Fibroblast of the aortic adventitia (primary cell): ENCODE measurements at regions not wholly inside any gene's neighbourhood (a gene's known extent, or its start where the extent isn't known, plus 50 kb on each side); places are given as distances from the start of the nearest gene placed in this dataset.

Experiments used
- DNase-seq: peaks from one replicate; pipeline ENCODE4 v3.0.0-alpha.2; 2010; ENCODE audit warnings: low read depth
- H3K4me3 ChIP-seq: 2 replicates; pipeline ENCODE4 v1.5.1; 2011; ENCODE audit warnings: low read depth, mild to moderate bottlenecking, control low read depth, low read length, moderate library complexity
- TF ChIP-seq, protein P1 (sequence below): IDR thresholded peaks from 2 replicates; pipeline ENCODE4 v1.5.1; 2011; ENCODE audit warnings: mild to moderate bottlenecking, low read length, control low read depth, inconsistent platforms; ENCODE audit not compliant: insufficient read depth

DNA sequence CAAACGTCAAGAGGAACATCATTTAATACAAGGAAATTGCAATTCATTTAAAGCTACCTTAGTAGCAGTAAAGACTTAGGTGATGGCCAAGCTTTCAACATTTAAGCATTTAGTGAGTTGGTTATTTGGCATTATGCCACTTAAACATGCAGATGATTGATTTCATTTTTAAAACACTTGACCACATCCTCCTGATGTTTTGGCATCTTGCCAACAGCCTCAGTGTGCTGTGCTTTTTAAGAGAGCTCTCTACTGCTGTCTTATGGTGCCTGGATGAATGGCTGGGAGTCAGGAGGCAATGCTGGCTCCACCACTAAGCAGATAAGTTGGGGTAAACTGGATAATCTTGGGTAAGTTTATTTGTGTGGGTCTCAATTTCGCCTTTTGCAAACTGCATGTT is 364.5 kb downstream of the MAN2A1 start:
- H3K4me3 ChIP-seq = no peak overlapping the region
- DNase-seq = peak; percentile 37
- TF ChIP-seq, protein P1, sequence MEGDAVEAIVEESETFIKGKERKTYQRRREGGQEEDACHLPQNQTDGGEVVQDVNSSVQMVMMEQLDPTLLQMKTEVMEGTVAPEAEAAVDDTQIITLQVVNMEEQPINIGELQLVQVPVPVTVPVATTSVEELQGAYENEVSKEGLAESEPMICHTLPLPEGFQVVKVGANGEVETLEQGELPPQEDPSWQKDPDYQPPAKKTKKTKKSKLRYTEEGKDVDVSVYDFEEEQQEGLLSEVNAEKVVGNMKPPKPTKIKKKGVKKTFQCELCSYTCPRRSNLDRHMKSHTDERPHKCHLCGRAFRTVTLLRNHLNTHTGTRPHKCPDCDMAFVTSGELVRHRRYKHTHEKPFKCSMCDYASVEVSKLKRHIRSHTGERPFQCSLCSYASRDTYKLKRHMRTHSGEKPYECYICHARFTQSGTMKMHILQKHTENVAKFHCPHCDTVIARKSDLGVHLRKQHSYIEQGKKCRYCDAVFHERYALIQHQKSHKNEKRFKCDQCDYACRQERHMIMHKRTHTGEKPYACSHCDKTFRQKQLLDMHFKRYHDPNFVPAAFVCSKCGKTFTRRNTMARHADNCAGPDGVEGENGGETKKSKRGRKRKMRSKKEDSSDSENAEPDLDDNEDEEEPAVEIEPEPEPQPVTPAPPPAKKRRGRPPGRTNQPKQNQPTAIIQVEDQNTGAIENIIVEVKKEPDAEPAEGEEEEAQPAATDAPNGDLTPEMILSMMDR = no peak

DNA sequence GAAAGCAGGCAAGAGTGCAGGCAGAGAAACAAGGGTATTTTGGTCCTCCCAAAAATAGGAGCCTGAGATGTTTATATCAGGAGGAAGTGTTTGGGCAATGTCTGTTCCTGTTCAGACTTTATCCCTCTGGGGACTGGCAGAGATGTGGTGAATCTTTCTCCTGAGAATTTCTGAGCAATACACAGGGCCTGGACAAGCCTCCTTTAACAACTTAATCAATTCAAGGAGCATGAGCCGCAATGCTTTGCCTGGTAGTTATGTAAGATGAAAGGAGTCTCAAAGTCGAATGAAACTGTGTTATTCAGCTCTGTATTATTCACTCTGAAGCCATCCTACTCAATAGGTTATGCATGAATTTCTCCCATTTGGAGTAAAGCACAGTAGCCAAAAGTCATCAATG is 365.6 kb downstream of the MAN2A1 start:
- DNase-seq = no peak
- H3K4me3 ChIP-seq = no peak overlapping the region
- TF ChIP-seq, protein P1 = no peak

DNA sequence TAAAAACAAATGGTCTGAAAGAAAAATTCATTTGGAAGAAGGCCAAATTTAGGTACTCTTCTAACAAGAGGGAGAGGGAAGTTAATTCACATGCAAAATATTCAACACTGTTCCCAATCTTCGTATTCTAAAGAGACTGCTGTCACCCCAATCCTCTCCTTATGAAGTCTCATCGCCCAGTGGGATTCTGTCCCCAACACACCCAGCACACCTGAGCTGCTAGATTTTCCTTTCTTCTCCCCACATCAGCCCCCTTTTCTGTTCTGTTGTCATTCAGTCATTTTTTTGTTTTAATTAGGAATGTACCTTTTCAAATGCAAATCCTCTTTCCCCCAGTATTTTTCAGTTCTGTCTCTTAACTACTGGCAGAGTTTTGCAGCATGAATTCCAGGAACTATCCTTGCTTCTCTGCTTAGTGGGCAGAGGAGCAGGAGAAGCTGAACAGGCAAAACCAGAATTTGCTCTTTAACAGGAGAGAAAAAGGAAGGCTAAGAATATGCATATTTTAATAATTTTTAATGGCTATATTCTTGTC is 366.9 kb downstream of the MAN2A1 start:
- no peak for DNase-seq
- TF ChIP-seq, protein P1 = no peak
- no peak overlapping the region for H3K4me3 ChIP-seq

DNA sequence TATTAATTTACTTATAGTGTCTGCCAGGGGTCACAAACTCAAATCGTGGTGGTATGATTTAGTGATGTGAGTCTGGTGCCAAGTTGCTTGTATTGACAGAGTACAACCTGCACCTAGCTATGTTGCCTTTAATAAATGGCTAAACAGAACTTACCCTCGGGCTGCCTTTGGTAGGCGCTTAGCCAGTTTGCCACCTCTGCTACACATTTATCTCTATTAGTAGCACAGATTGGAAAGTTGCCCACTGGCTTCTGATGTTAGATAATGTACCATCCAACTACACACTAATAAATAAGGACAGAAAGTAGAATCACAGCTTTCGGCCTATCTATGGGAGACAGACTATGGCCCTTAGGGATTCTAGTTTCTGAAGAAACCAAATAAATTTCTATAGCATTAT is 368.4 kb downstream of the MAN2A1 start:
- TF ChIP-seq, protein P1 = no peak
- DNase-seq = no peak
- H3K4me3 ChIP-seq = no peak overlapping the region

DNA sequence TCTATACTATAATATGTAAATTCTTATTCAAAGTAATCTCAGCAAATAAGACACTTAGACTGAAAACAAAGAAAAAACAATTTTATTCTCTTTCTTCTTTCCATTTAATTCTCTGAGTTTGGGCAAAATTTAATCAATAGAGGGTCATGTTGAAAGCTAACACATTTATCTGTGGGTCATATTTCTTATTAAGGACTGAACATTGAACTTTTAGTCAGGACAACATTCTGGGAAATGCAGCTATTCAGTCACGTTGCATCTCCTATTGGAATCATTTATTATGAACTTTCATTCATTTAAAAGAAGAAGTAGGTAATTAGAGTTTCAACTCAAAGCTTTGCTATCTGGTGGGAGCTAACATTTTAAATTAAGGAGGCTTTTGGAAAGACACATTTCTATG is 372.5 kb downstream of the MAN2A1 start:
- TF ChIP-seq, protein P1 = no peak
- H3K4me3 ChIP-seq = no peak overlapping the region
- DNase-seq = no peak

DNA sequence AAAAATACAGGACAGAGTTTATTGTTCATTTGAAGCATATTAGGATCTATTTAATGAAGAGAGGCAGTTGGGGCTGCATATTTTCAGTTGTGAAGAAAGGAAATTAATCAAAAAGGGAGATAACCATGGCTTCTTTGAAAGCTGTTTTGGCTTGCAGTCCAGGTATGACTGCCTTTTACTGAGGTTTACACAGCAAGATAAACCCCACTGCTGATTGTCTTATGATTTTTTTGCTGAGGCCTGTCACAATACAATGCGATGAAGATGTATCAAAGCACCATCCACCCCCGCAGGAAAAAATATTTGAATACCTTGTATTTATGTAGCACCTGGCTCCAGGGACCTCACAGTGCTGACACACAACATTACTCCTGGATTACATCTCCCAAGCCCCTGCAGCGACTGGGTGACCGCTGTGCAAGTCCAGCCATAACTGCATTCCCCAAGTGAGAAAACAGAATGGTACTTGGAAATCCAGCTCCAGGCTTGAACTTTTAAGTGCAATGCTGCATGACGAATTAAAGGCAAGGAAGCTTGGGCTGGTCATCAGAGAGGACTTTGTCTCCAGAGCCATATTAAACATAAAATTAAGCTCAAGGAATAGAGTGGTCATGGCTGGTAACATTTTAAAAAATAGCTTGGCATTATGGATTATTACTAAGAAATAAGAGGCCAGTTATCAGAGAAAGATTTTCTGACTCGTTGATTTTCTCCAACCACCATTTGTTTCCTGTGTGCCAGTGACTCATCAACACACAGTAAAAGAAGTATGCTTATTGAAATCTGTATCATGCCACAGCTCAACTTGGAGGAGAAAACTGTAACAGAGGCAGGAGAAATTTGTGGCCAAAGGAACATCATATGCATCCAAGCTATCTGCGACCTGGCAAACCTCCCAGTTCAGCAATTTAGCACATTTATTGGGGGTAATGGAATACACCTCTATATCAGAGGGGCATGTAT is 374.2 kb downstream of the MAN2A1 start:
- TF ChIP-seq, protein P1 = no peak
- DNase-seq = no peak
- H3K4me3 ChIP-seq = no peak overlapping the region
